CD14-positive monocyte (primary cell): ENCODE measurements at regions not wholly inside any gene's neighbourhood (a gene's known extent, or its start where the extent isn't known, plus 50 kb on each side); places are given as distances from the start of the nearest gene placed in this dataset.
"Not testable (repeated sequence)": the region's sequence is repeated elsewhere in the genome, so short reads cannot be mapped to it uniquely, and the experiment has no call there.

ENCODE experiments used
- DNase-seq, 3 donors: peaks; one replicate each; pipeline ENCODE4 v3.0.0-alpha.2; 2011 to 2022
- H2AFZ ChIP-seq: 2 replicates; pipeline ENCODE4 v1.6.0; 2012; ENCODE audit warnings: mild to moderate bottlenecking, low read depth, low read length, inconsistent platforms; ENCODE audit not compliant: insufficient read depth, poor library complexity, severe bottlenecking
- H3K27ac ChIP-seq, 2 donors: 1 replicate in 1 of 2; 2 replicates in 1 of 2; pipeline ENCODE4 v1.5.1; 2012 to 2013; ENCODE audit warnings: low read length in 2 of 2, control low read depth in 1 of 2, inconsistent platforms in 1 of 2, low read depth in 1 of 2, mild to moderate bottlenecking in 1 of 2
- H3K27me3 ChIP-seq, 2 donors: one replicate each; pipeline versions ENCODE4 v1.6.0 to v1.6.1; 2011 to 2013; ENCODE audit warnings: low read length in 2 of 2; ENCODE audit not compliant: control insufficient read depth in 2 of 2, insufficient read depth in 2 of 2
- H3K36me3 ChIP-seq, 2 donors: replicated peaks in 1 of 2; 1 replicate in 1 of 2; 2 replicates in 1 of 2; pipeline versions ENCODE4 v1.5.1 to v1.6.1; 2012 to 2013; ENCODE audit warnings: low read length in 2 of 2, control low read depth in 1 of 2, inconsistent platforms in 1 of 2, mild to moderate bottlenecking in 1 of 2; ENCODE audit not compliant: insufficient read depth in 2 of 2, control insufficient read depth in 1 of 2
- H3K4me1 ChIP-seq, 2 donors: 1 replicate in 1 of 2; 2 replicates in 1 of 2; pipeline versions ENCODE4 v1.5.1 to v1.6.1; 2012 to 2013; ENCODE audit warnings: low read length in 2 of 2, control low read depth in 1 of 2, inconsistent platforms in 1 of 2, mild to moderate bottlenecking in 1 of 2, moderate library complexity in 1 of 2; ENCODE audit not compliant: insufficient read depth in 2 of 2, control insufficient read depth in 1 of 2
- H3K4me2 ChIP-seq: replicated peaks from 2 replicates; pipeline ENCODE3; 2012; ENCODE audit warnings: low read length, moderate library complexity, mild to moderate bottlenecking; ENCODE audit not compliant: poor library complexity, severe bottlenecking; ENCODE audit errors: extremely low read depth
- H3K4me3 ChIP-seq, 3 experiments: fragments of 200-600 bp in 1 of 3; sonication (generic) in 1 of 3; replicated peaks in 1 of 3; 1 replicate in 2 of 3; 2 replicates in 1 of 3; pipeline ENCODE4 v1.5.1; 2011 to 2013; ENCODE audit warnings: low read length in 3 of 3, mild to moderate bottlenecking in 3 of 3, control low read depth in 2 of 3, low read depth in 2 of 3, inconsistent platforms in 1 of 3, moderate library complexity in 1 of 3
- H3K79me2 ChIP-seq: 2 replicates; pipeline ENCODE4 v1.6.0; 2012; ENCODE audit warnings: mild to moderate bottlenecking, control low read depth, inconsistent platforms, low read length, moderate library complexity; ENCODE audit not compliant: insufficient read depth
- H3K9ac ChIP-seq: 2 replicates; pipeline ENCODE4 v1.6.0; 2017; ENCODE audit warnings: low read length, mild to moderate bottlenecking; ENCODE audit not compliant: insufficient read depth, poor library complexity, severe bottlenecking
- H3K9me3 ChIP-seq, 2 donors: replicated peaks in 1 of 2; 1 replicate in 1 of 2; 2 replicates in 1 of 2; pipeline versions ENCODE4 v1.5.1 to v1.6.1; 2012 to 2013; ENCODE audit warnings: low read length in 2 of 2, control low read depth in 1 of 2; ENCODE audit not compliant: control insufficient read depth in 1 of 2, insufficient read depth in 1 of 2
- H4K20me1 ChIP-seq: 2 replicates; pipeline ENCODE4 v1.6.0; 2012; ENCODE audit warnings: mild to moderate bottlenecking, low read length, control low read depth, moderate library complexity; ENCODE audit not compliant: insufficient read depth
- H3K27ac Mint-ChIP-seq, 7 donors: one replicate each; pipeline ENCODE4 v1.8.0; 2020; ENCODE audit warnings: mild to moderate bottlenecking in 7 of 7, mixed read lengths in 7 of 7, moderate library complexity in 6 of 7, inconsistent platforms in 2 of 7
- H3K27me3 Mint-ChIP-seq, 3 donors: one replicate each; pipeline ENCODE4 v1.8.0; 2021 to 2022; ENCODE audit warnings: low read depth in 3 of 3, mild to moderate bottlenecking in 3 of 3, mixed read lengths in 3 of 3, moderate library complexity in 3 of 3, inconsistent platforms in 1 of 3
- H3K36me3 Mint-ChIP-seq, 2 donors: one replicate each; pipeline ENCODE4 v1.8.0; 2020; ENCODE audit warnings: mixed read lengths in 2 of 2, inconsistent platforms in 1 of 2, mild to moderate bottlenecking in 1 of 2
- H3K4me1 Mint-ChIP-seq: one replicate; pipeline ENCODE4 v1.8.0; 2020; ENCODE audit warnings: mild to moderate bottlenecking, mixed read lengths
- H3K4me3 Mint-ChIP-seq, 2 donors: one replicate each; pipeline ENCODE4 v1.8.0; 2020; ENCODE audit warnings: mild to moderate bottlenecking in 2 of 2, mixed read lengths in 2 of 2, moderate library complexity in 1 of 2
- H3K9me3 Mint-ChIP-seq, 7 donors: one replicate each; pipeline ENCODE4 v1.8.0; 2020 to 2022; ENCODE audit warnings: mixed read lengths in 7 of 7, mild to moderate bottlenecking in 6 of 7, moderate library complexity in 6 of 7, inconsistent platforms in 2 of 7
- WGBS: methylation state at CpG from one replicate; pipeline ENCODE4 v1.1.5; 2013; ENCODE audit warnings: missing lambda C conversion rate; ENCODE audit not compliant: insufficient coverage; 5-methylcytosine and 5-hydroxymethylcytosine counted together
- intact Hi-C, 2 donors: fragments of 100-400 bp; cut with micrococcal nuclease; formaldehyde crosslinking; loops; one replicate each; pipeline versions ENCODE4 v1.15.0 to v1.15.1; 2023
- TF ChIP-seq, protein P1 (sequence below): fragments of 200-600 bp; IDR thresholded peaks from one replicate; pipeline ENCODE4 v1.8.0; 2022; ENCODE audit warnings: antibody characterized with exemption, mild to moderate bottlenecking

DNA sequence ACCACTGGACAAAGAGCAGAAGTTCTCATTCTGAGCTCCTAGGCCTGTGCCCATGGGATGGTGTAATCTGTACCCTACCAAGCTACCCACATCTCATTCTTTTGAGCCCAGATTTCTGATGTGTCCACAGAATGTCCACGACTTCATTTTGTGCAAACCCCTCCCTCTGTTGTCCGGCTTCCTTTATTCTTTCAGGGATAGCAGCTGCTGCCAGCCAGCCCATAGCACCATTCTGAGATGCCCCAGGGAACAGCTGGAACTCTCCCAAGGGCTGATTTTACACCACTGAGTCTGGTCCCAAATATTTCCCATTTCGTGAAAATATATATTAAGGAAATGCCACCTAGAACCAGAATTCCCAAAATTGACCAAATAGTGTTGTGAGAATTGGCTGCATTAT is 236.6 kb downstream of the SATB1 start:
- Histone ChIP-seq H3K27ac (no peak overlapping the region), H3K27me3 (no peaks in the 10 kb centered on the region), H3K4me3 (no peak overlapping the region), H3K4me2 (no peak overlapping the region), H3K36me3 (no peaks in the 10 kb centered on the region), H2AFZ (no peak overlapping the region), H3K9me3 (no peaks in the 10 kb centered on the region), H3K79me2 (no peaks in the 10 kb centered on the region), H3K4me1 (no peaks in the 10 kb centered on the region), H3K9ac (no peak overlapping the region), H4K20me1 (no peaks in the 10 kb centered on the region)
- H3K4me1 Mint-ChIP-seq, result no peaks in the 10 kb centered on the region
- peaks cover 0 to 7% (median 4%) of the 10 kb centered on the region in 7 donors for H3K9me3 Mint-ChIP-seq
- H3K27me3 Mint-ChIP-seq, result peaks cover 0 to 2% (median 0%) of the 10 kb centered on the region in 3 donors
- TF ChIP-seq, protein P1, sequence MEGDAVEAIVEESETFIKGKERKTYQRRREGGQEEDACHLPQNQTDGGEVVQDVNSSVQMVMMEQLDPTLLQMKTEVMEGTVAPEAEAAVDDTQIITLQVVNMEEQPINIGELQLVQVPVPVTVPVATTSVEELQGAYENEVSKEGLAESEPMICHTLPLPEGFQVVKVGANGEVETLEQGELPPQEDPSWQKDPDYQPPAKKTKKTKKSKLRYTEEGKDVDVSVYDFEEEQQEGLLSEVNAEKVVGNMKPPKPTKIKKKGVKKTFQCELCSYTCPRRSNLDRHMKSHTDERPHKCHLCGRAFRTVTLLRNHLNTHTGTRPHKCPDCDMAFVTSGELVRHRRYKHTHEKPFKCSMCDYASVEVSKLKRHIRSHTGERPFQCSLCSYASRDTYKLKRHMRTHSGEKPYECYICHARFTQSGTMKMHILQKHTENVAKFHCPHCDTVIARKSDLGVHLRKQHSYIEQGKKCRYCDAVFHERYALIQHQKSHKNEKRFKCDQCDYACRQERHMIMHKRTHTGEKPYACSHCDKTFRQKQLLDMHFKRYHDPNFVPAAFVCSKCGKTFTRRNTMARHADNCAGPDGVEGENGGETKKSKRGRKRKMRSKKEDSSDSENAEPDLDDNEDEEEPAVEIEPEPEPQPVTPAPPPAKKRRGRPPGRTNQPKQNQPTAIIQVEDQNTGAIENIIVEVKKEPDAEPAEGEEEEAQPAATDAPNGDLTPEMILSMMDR, result no peak
- DNase-seq, result no peak
- no peak overlapping the region for H3K4me3 Mint-ChIP-seq
- H3K36me3 Mint-ChIP-seq, result no peaks in the 10 kb centered on the region
- 85% methylated on average over 2 of the region's 3 CpGs for WGBS
- H3K27ac Mint-ChIP-seq, result peak overlapping the region in 1 of 7 donors; percentile 58
- intact Hi-C loops, result no loop called here

DNA sequence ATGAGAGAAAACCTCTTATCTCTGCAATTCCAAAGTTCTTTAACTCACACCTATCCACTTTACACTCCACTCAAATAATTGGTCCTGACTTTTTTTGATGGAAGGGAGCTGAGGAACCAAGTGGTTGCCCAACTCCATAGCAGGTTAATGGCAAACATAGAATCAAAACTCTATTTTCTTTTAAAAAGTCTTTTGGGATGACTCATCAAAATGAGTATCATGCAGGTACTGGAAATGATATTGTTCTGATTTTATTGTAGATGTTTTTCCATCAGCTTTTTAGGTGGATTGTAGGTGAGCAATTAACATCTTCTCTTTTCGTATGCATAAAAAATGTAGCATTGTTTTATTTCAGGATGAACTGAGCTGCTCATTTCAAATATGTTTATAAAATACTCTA is 239.5 kb downstream of the SATB1 start:
- H2AFZ ChIP-seq, result no peak overlapping the region
- H3K27me3 ChIP-seq, result no peaks in the 10 kb centered on the region
- H3K4me1 ChIP-seq, result no peaks in the 10 kb centered on the region
- no peaks in the 10 kb centered on the region for H3K79me2 ChIP-seq
- H3K9me3 Mint-ChIP-seq, result peaks cover 0 to 10% (median 6%) of the 10 kb centered on the region in 7 donors
- H3K9ac ChIP-seq, result no peak overlapping the region
- H3K27me3 Mint-ChIP-seq, result peaks cover 0 to 2% (median 0%) of the 10 kb centered on the region in 3 donors
- H3K27ac Mint-ChIP-seq, result no peak overlapping the region
- TF ChIP-seq, protein P1, result no peak
- intact Hi-C loops, result no loop called here
- no peaks in the 10 kb centered on the region for H3K36me3 ChIP-seq
- no peak overlapping the region for H3K4me3 Mint-ChIP-seq
- no peaks in the 10 kb centered on the region for H4K20me1 ChIP-seq
- no peak overlapping the region for H3K4me3 ChIP-seq
- WGBS, result no CpG with 5 or more reads among the region's 1 CpG
- no peak for DNase-seq
- H3K4me1 Mint-ChIP-seq, result no peaks in the 10 kb centered on the region
- H3K27ac ChIP-seq, result no peak overlapping the region
- no peak overlapping the region for H3K4me2 ChIP-seq
- H3K36me3 Mint-ChIP-seq, result no peaks in the 10 kb centered on the region
- peaks cover 0 to 3% of the 10 kb centered on the region in 2 donors for H3K9me3 ChIP-seq

DNA sequence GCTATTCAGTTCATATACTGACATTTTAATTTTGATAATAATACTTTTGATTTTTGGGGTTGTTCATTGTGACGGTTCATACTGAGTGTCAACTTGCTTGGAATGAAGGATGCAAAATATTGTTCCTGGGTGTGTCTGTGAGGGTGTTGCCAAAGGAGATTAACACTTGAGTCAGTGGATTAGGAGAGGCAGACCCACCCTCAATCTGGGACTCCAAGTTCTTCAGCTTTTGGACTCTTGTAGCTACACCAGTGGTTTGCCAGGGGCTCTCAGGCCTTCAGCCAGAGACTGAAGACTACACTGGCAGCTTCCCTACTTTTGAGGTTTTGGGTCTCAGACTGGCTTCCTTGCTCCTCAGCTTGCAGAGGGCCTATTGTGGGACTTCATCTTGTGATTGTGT is 242.2 kb downstream of the SATB1 start:
- H3K36me3 ChIP-seq, DNase-seq, H3K4me3 ChIP-seq, H3K9me3 ChIP-seq, H3K27me3 Mint-ChIP-seq, H3K27ac ChIP-seq, intact Hi-C loops, H3K4me3 Mint-ChIP-seq, H3K79me2 ChIP-seq, H4K20me1 ChIP-seq, H2AFZ ChIP-seq, H3K27me3 ChIP-seq, H3K4me1 Mint-ChIP-seq, H3K27ac Mint-ChIP-seq, H3K4me1 ChIP-seq, H3K9ac ChIP-seq, H3K36me3 Mint-ChIP-seq, H3K4me2 ChIP-seq: not testable (repeated sequence)
- WGBS, result no CpG with 5 or more reads among the region's 1 CpG
- H3K9me3 Mint-ChIP-seq, result peaks cover 0 to 12% (median 6%) of the 10 kb centered on the region in 7 donors
